Peyer's patch (tissue), 4 donors: ENCODE measurements at regions not wholly inside any gene's neighbourhood (a gene's known extent, or its start where the extent isn't known, plus 50 kb on each side); places are given as distances from the start of the nearest gene placed in this dataset.

Experiments
- POLR2A ChIP-seq, 2 donors: fragments of 450-650 bp; IDR thresholded peaks; one replicate each; pipeline ENCODE4 v1.5.1; 2017; ENCODE audit warnings: antibody characterized with exemption in 2 of 2, mild to moderate bottlenecking in 2 of 2, moderate library complexity in 2 of 2
- TF ChIP-seq, protein P1 (sequence below), 6 experiments: fragments of 450-650 bp in 4 of 6; fragments of 200-600 bp in 2 of 6; sonication (generic) in 1 of 6; IDR thresholded peaks; one replicate each; pipeline ENCODE4 v1.5.1; 2017 to 2019; ENCODE audit warnings: antibody characterized with exemption in 6 of 6, mild to moderate bottlenecking in 3 of 6, moderate library complexity in 1 of 6

DNA sequence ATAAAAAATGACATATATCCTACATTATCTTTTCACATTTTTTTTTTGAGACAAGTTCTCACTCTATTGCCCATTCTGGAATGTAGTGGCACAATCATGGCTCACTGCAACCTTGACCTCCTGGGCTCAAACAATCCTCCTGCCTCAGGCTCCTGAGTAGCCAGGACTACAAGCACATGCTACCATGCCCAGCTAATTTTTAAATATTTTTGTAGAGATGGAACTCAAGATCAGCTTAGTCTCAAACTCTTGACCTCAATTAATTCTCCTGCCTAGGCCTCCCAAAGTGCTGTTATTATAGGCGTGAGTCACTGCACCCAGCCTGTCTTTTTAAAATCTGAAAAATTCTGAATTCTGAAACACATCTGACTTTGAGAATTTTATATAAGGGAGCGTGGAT, 241.9 kb upstream of the DCN start:
- TF ChIP-seq, protein P1, sequence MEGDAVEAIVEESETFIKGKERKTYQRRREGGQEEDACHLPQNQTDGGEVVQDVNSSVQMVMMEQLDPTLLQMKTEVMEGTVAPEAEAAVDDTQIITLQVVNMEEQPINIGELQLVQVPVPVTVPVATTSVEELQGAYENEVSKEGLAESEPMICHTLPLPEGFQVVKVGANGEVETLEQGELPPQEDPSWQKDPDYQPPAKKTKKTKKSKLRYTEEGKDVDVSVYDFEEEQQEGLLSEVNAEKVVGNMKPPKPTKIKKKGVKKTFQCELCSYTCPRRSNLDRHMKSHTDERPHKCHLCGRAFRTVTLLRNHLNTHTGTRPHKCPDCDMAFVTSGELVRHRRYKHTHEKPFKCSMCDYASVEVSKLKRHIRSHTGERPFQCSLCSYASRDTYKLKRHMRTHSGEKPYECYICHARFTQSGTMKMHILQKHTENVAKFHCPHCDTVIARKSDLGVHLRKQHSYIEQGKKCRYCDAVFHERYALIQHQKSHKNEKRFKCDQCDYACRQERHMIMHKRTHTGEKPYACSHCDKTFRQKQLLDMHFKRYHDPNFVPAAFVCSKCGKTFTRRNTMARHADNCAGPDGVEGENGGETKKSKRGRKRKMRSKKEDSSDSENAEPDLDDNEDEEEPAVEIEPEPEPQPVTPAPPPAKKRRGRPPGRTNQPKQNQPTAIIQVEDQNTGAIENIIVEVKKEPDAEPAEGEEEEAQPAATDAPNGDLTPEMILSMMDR (IDR thresholded peaks at IDR 0.05), result no peak
- TF ChIP-seq POLR2A (IDR thresholded peaks at IDR 0.05), result no peak
